Glomerular endothelial cell (primary cell): ENCODE measurements at regions not wholly inside any gene's neighbourhood (a gene's known extent, or its start where the extent isn't known, plus 50 kb on each side); places are given as distances from the start of the nearest gene placed in this dataset.

Experiments used
- DNase-seq: peaks from one replicate; pipeline ENCODE4 v3.0.0-alpha.2; 2011; ENCODE audit warnings: low read depth, low spot score; ENCODE audit errors: extremely low read depth

GRCh38 chr6:164927288-164928056 is 381.9 kb downstream of the C6orf118 start:
- peak; percentile 10 for DNase-seq

GRCh38 chr6:164926686-164927085 is 382.7 kb downstream of the C6orf118 start:
- DNase-seq: no peak

- no peak for DNase-seq
Observed at GRCh38 chr6:164925681-164926530, 383.5 kb downstream of the C6orf118 start.

- DNase-seq: no peak
Observed at GRCh38 chr6:164924674-164925073, 384.7 kb downstream of the C6orf118 start.

- no peak for DNase-seq
Observed at GRCh38 chr6:164917211-164917610, 392.2 kb downstream of the C6orf118 start.

GRCh38 chr6:164916087-164916486 is 393.3 kb downstream of the C6orf118 start:
- no peak for DNase-seq

GRCh38 chr6:164911873-164912580 is 397.4 kb downstream of the C6orf118 start:
- no peak for DNase-seq

- no peak for DNase-seq
Observed at GRCh38 chr6:164911151-164911550, 398.3 kb downstream of the C6orf118 start.

GRCh38 chr6:164906766-164907165 is 402.6 kb downstream of the C6orf118 start:
- no peak for DNase-seq

GRCh38 chr6:164905311-164905710 is 404.1 kb downstream of the C6orf118 start:
- no peak for DNase-seq

GRCh38 chr6:164898412-164898811 is 411.0 kb downstream of the C6orf118 start:
- no peak for DNase-seq

GRCh38 chr6:164897523-164898235 is 411.7 kb downstream of the C6orf118 start:
- DNase-seq: no peak

GRCh38 chr6:164889980-164890379 is 419.4 kb downstream of the C6orf118 start:
- DNase-seq: no peak

- DNase-seq: no peak
Observed at GRCh38 chr6:164887660-164888059, 421.7 kb downstream of the C6orf118 start.

- DNase-seq: no peak
Observed at GRCh38 chr6:164882236-164882635, 427.2 kb downstream of the C6orf118 start.

- no peak for DNase-seq
Observed at GRCh38 chr6:164871783-164872182, 437.6 kb downstream of the C6orf118 start.

- no peak for DNase-seq
Observed at GRCh38 chr6:164870164-164870563, 439.2 kb downstream of the C6orf118 start.

GRCh38 chr6:164861967-164862366 is 447.4 kb downstream of the C6orf118 start:
- DNase-seq: no peak

GRCh38 chr6:164859816-164860215 is 449.6 kb downstream of the C6orf118 start:
- no peak for DNase-seq

- DNase-seq: no peak
Observed at GRCh38 chr6:164856138-164856537, 453.3 kb downstream of the C6orf118 start.

- no peak for DNase-seq
Observed at GRCh38 chr6:164855281-164855680, 454.1 kb downstream of the C6orf118 start.
